Epithelial cell of esophagus (primary cell): ENCODE measurements at regions not wholly inside any gene's neighbourhood (a gene's known extent, or its start where the extent isn't known, plus 50 kb on each side); places are given as distances from the start of the nearest gene placed in this dataset.

Experiments
- DNase-seq: peaks from one replicate; pipeline ENCODE4 v3.0.0; 2010; ENCODE audit warnings: low read depth
- H3K4me3 ChIP-seq: 2 replicates; pipeline ENCODE4 v1.5.1; 2011; ENCODE audit warnings: mild to moderate bottlenecking, low read length, control low read depth
- TF ChIP-seq, protein P1 (sequence below): IDR thresholded peaks from 2 replicates; pipeline ENCODE4 v1.5.1; 2011; ENCODE audit warnings: low read depth, mild to moderate bottlenecking, low read length, control low read depth, inconsistent platforms; ENCODE audit not compliant: insufficient read depth; ENCODE audit errors: missing control alignments

DNA sequence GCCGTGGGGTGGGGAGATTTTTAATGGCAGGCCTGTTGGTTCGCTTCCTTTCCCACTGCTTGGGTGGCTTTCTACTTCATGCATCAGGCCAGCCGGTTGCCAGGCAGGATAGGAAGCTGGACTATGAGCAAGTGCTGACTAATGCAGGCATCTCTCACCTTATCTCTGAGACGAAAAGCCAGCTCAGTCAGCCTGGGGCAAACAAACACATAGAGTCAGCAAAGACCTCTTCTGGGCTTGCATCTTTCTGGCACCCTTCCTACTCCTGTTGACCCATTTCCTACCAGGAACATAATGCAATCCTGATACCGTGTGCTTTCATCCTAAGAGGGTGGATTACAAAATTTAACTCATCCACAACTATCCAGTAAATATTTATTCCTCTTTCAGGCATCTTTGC is 416.6 kb upstream of the MEX3C start:
- H3K4me3 ChIP-seq = no peak overlapping the region
- TF ChIP-seq, protein P1, sequence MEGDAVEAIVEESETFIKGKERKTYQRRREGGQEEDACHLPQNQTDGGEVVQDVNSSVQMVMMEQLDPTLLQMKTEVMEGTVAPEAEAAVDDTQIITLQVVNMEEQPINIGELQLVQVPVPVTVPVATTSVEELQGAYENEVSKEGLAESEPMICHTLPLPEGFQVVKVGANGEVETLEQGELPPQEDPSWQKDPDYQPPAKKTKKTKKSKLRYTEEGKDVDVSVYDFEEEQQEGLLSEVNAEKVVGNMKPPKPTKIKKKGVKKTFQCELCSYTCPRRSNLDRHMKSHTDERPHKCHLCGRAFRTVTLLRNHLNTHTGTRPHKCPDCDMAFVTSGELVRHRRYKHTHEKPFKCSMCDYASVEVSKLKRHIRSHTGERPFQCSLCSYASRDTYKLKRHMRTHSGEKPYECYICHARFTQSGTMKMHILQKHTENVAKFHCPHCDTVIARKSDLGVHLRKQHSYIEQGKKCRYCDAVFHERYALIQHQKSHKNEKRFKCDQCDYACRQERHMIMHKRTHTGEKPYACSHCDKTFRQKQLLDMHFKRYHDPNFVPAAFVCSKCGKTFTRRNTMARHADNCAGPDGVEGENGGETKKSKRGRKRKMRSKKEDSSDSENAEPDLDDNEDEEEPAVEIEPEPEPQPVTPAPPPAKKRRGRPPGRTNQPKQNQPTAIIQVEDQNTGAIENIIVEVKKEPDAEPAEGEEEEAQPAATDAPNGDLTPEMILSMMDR = no peak
- DNase-seq = peak; percentile 99

DNA sequence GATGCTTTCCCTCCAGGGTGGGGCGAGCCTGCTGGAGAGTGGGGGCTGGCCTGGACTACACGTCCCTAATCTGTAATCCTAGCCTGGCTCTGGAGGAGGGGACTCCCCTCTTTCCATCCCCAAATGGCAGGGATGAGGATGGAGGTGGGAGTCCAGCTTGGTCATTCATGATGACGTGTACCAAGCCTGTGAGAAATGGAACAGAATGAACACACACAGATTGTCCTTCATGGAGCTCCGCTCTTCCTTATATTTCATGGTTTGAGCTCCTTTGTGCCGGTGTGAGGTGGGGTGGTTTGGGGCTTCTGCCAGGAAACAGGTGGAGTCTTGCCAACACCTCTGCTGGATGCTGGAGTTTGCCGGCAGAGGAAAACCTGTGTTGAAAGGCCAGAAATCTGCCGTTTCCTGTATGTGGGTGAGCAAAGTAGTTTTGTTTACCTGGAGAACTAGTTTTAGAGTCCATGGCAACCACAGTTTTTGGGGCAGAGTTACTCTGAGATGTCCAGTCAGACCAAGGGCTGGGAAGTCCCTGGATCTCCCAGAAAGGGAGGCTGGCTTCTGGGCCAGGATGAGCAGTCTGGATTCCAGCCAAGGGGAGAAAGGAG is 417.6 kb upstream of the MEX3C start:
- peak; percentile 88 for DNase-seq

GRCh38 chr18:51617167-51617566 is 419.7 kb upstream of the MEX3C start:
- no peak overlapping the region for H3K4me3 ChIP-seq
- DNase-seq = peak; percentile 84
- TF ChIP-seq, protein P1 = no peak

More for the DNA sequence above, 417.6 kb upstream of the MEX3C start:
- TF ChIP-seq, protein P1 = no peak
- H3K4me3 ChIP-seq = no peak overlapping the region

DNA sequence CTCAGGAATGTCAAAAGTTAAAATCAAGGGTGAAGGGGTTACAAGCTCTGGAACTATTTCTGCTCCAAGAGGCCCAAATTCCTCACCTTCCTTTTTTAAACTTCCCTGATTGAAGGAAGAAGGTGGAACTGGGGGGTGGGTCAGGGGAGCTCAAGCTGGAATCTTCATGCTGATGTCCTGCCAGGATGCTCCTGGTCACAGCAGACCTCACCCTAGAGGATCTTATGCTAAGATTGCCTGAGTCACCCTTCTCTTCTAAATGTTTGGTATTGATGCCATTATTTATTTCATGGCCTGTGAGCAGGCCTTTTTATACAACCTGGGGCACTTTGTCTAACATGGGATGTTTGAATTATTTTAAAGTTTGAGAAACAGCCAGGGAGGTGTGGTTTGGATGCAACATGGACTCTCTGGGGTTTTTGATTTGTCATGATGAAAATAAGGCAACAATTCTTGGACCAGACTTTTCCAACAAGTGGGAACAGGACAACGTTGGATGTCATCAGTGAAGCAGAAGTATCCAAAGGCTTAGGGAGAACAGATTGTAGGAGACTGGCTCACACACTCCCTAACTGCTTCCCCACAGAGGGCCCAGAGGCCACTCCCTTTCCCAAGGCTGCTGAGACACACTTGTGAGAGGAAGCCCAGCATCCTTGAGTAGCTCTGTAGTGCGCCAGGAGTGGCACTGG is 420.2 kb upstream of the MEX3C start:
- TF ChIP-seq, protein P1 = no peak
- no peak overlapping the region for H3K4me3 ChIP-seq
- peak; percentile 52 for DNase-seq

DNA sequence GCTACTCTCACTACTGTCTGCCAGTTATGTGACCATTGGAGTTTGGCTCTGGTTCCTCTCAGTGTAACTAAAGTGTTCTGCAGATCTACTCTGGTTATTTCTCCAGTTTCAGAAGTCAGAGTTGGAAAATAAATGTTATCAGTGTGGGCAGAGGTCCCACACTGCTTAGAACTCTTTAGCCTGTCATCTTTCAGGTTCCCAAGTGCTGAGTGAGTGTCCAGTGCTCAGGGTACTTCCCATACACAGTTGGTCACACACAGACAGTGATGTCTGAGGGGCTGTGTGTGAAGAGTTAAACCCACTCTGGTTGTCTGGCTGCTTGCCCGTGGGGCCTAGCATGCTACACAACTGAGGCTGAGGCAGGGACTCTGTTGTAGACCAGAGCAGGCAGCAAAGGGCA is 421.8 kb upstream of the MEX3C start:
- no peak for DNase-seq
- no peak overlapping the region for H3K4me3 ChIP-seq
- TF ChIP-seq, protein P1 = no peak

- H3K4me3 ChIP-seq = no peak overlapping the region
- peak; percentile 75 for DNase-seq
- TF ChIP-seq, protein P1 = peak; percentile 95
These were observed 423.8 kb upstream of the MEX3C start for GRCh38 chr18:51621113-51621863.

- TF ChIP-seq, protein P1 = no peak
- no peak for DNase-seq
- no peak overlapping the region for H3K4me3 ChIP-seq
These were observed 424.3 kb upstream of the MEX3C start for GRCh38 chr18:51621864-51622160.
